Hepatocyte (in vitro differentiated cells): ENCODE measurements at regions not wholly inside any gene's neighbourhood (a gene's known extent, or its start where the extent isn't known, plus 50 kb on each side); places are given as distances from the start of the nearest gene placed in this dataset.

ENCODE experiments used
- CTCF ChIP-seq: fragments of 200-600 bp; sonication (generic); IDR thresholded peaks from 2 replicates; pipeline ENCODE4 v1.5.1; 2016; ENCODE audit warnings: antibody characterized with exemption, mild to moderate bottlenecking; ENCODE audit not compliant: poor library complexity
- EZH2 ChIP-seq: fragments of 200-600 bp; sonication (generic); IDR thresholded peaks from 2 replicates; pipeline ENCODE4 v1.6.1; 2016; ENCODE audit warnings: antibody characterized with exemption, mild to moderate bottlenecking, borderline replicate concordance

GRCh38 chr10:23585666-23586065 is 146.8 kb downstream of the OTUD1 start:
- TF ChIP-seq EZH2 (no peak), CTCF (no peak)
